HG02884 (cell line): ENCODE measurements at regions not wholly inside any gene's neighbourhood (a gene's known extent, or its start where the extent isn't known, plus 50 kb on each side); places are given as distances from the start of the nearest gene placed in this dataset.
A peak's percentile ranks its signal among the peaks of the same experiment; 100 is the strongest.
"Not testable (repeated sequence)": the region's sequence is repeated elsewhere in the genome, so short reads cannot be mapped to it uniquely, and the experiment has no call there.

Experiments used
- ATAC-seq: cut with Tn5 transposase; IDR thresholded peaks from one replicate; pipeline ENCODE4 v1.9.1; 2021; ENCODE audit warnings: mild to moderate bottlenecking, moderate library complexity; ENCODE audit not compliant: unreplicated experiment

- no peak for ATAC-seq
Observed at GRCh38 chr3:102896851-102897621, 462.2 kb downstream of the ZPLD1 start.

DNA sequence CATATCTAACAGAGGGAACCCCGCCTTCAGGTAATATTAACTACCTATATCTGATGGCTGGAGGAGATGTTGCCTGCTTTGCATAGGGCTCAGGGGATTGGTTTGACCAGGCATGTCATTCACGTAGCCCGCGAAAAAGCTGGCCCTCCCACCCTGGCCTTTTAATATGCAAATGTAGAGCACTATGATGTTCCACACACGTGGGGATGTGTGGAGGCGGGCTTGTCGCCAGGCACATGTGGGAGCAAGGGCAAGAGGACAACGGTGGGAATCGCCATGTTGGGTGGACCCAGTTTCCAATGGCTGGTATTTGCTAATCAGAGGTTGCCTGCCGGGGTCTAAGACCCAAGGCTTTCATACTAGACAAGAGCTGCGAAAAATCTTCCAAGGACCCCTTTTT, 469.8 kb downstream of the ZPLD1 start:
- no peak for ATAC-seq

DNA sequence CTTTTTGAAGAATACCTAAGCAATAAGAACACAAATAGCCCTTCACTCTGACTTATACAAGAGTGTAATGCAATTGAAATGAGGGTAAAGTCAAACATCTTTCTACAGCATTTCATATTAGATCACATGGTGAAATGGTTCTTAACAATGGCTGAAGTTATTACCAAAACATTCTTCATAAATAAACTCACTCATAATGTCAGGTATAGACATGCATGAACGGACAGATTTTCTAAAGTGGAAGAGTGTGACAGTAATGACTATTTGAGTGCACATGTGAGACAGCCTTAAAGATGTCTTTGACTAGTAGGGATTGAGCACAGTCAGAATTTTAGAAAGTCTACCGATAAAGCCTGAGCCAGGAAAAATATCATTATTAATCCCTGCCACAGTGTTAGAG, 471.0 kb downstream of the ZPLD1 start:
- ATAC-seq, result no peak

DNA sequence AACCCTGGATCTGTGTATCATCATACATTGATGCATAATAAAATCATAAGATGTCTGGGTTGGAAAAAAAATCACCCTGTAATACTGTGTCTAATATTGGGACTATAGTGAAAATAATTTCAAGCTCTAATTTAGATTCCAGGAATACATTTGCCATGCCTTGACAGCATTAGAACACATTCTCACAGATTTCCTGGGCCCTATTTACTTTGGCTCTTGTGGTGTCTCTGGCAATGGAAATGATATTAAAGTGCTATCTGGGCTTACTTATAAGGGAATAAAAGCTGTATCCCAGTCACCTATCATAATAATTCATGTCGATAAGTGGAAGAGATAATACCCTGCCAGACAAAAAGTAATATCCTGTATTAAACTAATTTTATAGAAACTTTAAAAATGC, 472.0 kb downstream of the ZPLD1 start:
- ATAC-seq, result no peak

DNA sequence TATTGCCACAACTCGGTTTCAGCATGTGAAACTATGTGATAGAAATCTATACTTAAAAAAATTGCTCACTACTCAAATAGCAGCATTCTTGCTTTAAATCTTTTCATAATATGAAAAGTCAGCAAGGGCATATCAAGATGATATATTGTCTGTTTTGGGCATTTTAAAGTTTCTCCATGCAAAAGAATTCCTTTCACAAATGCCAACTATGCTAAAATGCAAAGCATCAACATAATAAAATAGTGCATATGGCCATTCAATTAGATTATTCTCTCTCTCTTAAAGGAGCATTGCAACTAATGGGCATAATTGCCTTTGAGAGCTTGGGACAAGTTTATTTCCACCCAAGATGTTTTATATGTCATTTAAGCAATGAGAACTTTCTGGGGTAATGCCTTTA, 475.1 kb downstream of the ZPLD1 start:
- ATAC-seq, result no peak

GRCh38 chr3:102916532-102916931, 481.7 kb downstream of the ZPLD1 start:
- no peak for ATAC-seq

DNA sequence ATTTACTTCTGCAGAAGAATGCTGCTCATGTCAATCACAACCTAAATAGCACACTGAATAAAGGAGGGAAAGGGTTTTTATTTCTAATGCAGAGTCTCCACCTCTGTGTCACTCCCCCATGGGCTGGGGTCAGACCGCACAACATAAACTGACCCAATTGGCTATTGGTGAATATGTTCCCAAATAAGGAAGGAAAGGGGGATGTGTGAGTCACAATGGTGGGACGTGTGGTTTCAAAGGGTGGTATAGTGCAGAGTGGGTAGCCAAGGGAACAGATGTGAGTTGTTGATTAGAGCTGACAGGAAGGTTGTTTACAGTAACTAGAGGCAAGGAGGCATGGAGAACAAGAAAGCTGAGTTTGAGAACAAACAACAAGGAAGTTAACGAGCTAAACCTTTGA, 491.8 kb downstream of the ZPLD1 start:
- ATAC-seq, result no peak

DNA sequence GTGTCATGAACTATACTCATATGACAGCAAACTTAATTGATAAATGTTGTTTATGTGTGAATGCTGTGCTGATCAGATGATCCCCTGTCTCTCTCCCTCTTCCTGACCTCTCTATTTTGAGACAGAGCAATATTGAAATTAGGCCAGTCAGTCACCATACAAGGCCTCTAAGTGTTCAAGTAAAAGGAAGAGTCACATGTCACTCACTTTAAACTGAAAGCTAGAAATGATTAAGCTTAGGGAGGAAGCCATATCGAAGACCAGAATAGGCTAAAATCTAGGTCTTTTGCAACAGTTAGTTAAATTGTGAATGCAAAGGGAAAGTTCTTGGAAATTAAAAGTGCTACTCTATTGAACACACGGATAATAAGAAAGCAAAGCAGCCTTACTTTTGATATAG, 498.6 kb downstream of the ZPLD1 start:
- ATAC-seq, result peak; percentile 78

DNA sequence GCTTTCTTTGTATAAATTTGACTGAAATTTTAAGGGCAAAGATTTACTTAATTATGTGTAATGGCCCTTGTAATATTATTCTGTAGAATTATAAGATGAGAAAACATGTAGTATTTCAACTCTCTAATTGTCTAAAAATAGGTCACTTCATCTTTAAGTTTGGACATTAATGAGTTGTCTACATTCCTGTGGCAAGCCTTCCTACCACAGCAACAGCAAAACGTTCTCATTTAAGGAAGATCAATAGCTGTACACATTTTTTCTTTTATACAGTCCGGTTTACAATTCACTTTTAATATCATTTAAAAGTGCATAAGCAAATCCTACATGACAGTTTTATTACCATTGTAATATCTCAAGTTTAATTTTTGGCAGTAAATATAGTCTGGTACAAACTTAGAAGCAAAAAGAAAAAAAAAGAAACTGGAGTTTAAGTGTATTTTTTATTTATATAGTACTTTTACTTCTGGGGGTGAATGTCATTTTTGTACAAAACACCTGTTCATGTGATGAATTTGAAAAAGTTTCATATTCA, 501.8 kb downstream of the ZPLD1 start:
- no peak for ATAC-seq

GRCh38 chr3:102941786-102942185, 507.0 kb downstream of the ZPLD1 start:
- ATAC-seq, result no peak

DNA sequence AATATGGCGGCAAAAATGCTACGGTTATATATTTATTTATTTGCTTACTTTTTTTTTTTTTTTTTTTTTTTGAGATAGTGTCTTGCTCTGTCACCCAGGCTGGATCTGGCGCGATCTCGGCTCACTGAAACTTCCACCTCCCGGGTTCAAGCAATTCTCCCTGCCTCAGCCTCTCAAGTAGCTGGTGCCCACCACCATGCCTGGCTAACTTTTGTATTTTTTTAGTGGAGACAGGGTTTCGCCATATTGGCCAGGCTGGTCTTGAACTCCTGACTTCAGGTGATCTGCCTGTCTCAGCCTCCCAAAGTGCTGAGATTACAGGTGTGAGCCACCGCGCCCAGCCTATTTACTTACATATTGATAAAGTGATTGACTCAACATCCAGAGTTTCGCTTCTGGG, 511.6 kb downstream of the ZPLD1 start:
- ATAC-seq, result not testable (repeated sequence)

DNA sequence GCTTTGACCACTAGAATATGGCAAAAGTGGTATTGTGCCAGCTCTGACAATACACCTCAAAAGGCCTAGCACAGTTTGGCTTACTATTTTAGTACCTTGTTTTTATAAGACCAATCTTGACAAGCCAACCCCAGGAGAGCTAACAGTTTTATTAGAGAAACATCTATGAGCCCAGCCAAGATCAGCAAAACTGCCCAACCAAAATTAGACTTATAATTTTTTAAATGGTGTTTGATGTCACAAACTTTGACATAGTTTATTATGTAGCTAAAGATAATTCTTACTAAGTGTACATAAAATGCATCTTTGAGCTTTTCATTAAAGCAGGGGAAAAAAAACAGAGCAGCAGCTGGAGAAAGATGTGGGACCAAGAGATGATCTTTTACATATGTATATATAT, 537.5 kb downstream of the ZPLD1 start:
- no peak for ATAC-seq

GRCh38 chr3:102974333-102974732, 539.5 kb downstream of the ZPLD1 start:
- no peak for ATAC-seq

DNA sequence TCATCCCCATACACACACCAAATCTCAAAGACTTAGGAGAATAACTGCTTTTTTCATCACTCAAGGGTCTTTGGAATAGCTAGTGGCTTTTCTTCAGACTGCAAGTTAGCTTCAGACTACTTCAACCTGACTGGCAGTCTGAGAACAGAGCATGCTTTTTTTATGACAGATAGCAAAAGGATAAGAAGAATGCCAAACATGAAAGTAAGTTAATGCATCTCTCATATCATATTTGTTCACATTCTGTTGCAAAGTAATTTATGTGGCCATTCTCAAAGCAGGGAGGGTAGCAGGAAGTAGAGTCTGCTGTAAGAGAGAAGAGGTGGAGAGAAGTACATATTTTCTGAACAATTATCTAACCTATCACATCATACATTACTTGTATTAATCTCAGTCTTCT, 544.4 kb downstream of the ZPLD1 start:
- no peak for ATAC-seq

DNA sequence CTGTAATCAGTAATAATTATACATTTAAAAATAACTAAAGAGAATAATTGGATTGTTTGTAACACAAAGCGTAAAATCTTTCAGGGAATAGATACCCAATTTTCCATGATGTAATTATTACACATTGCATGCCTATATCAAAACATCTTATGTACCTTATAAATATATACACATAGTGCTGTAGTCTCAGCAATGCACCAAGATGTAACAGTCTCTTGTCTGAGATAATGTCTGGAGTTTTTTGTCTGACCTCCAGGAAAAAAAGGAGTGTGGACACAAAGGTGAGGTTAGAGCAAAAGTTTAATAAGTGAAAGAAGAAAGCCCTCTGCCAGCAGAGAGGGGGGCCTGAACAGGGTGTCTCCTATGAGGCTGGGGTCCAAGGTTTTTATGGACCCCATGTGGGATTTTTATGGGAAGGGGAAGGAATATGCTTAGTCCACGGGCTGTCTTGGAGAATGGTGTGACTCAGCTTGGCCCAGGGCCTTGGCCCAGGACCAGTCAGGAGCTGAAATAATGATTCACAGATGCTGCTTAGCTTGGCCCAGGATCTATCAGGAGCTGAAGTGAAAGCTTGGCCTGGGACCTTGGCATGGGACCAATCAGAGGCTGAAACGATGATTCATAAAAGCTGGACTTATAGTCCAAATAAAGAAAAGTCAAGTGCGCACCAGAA, 545.0 kb downstream of the ZPLD1 start:
- ATAC-seq, result no peak

DNA sequence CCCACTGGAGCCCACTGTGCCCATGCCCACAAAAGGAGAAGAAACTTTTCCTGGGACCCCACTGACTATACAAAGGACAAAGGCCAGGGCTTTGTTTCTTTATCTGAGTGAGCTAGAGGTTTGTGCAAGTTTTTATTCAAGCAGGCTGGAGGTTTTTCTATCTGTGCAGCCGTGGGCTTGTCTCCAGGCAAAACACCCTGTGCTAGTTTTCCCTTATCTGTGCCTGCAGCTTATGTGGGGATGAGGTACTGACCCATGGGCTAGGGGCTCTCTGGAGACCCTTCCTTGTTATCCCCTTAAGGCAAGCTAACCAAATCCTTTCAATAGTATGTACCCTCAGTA, 545.5 kb downstream of the ZPLD1 start:
- no peak for ATAC-seq

DNA sequence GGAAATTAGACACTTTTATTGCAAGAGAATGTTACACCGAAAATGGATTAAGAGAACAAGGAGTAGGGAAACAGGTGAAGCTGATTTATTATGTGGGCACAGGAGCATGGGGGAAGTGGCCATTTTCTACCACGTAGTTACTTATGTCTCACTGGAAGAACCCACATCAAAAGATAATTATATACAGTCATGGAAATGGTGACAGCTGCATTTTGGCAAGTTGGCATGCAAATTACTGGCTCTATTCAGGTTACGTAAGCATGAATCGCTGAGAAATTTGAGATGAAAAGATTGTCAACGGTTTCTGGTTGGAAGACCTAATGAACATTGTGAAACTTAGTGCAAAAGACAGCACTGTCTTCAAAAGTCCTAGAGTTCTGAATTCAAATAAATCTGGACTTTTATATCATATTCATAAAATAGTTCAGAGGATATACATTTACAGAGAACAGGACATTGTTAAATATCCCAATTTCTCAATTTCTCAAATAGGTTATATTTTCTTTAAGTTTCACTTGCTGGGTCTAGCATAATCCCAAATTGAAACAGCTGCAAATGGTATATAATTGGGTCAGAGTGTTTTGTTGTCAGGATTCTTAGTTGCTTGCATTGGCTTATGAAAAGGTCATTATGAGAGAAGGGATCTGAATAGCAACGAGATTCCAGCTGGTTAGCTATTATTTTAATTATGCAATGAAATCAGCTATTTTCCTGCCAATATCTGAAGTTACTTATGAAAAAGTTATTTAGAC, 567.8 kb downstream of the ZPLD1 start:
- no peak for ATAC-seq

DNA sequence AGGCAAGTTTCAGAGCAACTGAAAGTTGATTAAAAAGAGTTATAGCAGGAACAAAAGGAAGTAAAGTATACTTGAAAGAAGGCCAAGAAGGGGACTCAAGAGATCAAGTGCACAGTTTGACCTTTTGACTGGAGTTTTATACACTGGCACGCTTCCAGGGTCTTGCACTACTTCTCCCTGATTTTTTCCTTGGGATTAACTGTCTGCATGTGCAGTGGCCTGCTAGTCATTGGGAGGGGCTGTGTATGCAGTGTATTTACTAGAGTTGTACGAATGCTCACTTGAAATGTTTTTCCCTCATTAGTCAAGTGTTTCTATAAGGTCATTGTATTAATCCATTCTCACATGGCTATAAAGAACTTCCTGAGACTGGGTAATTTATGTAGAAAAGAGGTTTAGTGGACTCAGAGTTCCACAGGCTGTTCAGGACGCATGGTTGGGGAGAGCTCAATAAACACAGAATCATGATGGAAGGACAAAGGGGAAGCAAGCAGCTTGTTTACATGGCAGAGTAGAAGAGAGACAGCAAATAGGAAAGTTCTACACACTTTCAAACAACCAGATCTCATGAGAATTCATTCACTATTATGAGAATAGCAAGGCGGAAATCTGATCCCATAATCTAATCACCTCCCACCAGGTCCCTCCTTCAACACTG, 571.8 kb downstream of the ZPLD1 start:
- no peak for ATAC-seq

- ATAC-seq, result no peak
Observed at GRCh38 chr3:103009609-103010008, 574.8 kb downstream of the ZPLD1 start.

DNA sequence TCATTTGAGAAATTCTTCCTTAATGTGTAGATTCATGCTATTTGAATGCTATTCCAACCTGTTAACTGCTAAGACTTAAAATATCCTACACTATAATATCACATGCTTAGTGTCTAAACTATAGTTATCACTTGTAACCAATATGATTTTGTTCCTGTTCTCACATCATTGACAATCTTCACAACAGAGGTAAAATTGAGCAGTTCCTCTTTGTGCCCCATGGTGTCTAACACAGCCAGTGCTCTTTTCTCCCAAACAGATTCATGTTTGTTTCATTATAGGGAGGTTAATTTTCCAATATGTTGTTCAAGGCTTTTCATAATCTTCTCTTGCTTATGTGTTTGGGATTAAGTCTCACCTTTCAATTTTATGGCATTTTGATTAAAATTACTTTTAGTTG, 591.1 kb downstream of the ZPLD1 start:
- ATAC-seq, result no peak

- no peak for ATAC-seq
Observed at GRCh38 chr3:103033841-103034240, 599.0 kb downstream of the ZPLD1 start.
